Adrenal gland (tissue), 9 donors: ENCODE measurements at regions not wholly inside any gene's neighbourhood (a gene's known extent, or its start where the extent isn't known, plus 50 kb on each side); places are given as distances from the start of the nearest gene placed in this dataset.
"Not testable (repeated sequence)": the region's sequence is repeated elsewhere in the genome, so short reads cannot be mapped to it uniquely, and the experiment has no call there.

Experiments used
- DNase-seq, 7 donors: peaks; one replicate each; pipeline ENCODE4 v3.0.0-alpha.2; 2019 to 2020
- H3K27ac ChIP-seq, 5 donors: fragments of 200-600 bp; sonication (generic) in 4 of 5; 1 replicate in 3 of 5; 2 replicates in 2 of 5; pipeline versions ENCODE4 v1.5.1 to v1.8.0; 2016 to 2020; ENCODE audit warnings: mild to moderate bottlenecking in 1 of 5
- H3K27me3 ChIP-seq: fragments of 200-600 bp; 2 replicates; pipeline ENCODE4 v1.8.0; 2021
- H3K36me3 ChIP-seq, 2 donors: fragments of 200-600 bp; replicated peaks in 1 of 2; 1 replicate in 1 of 2; 2 replicates in 1 of 2; pipeline versions ENCODE4 v1.5.1 to v1.8.0; 2018 to 2022
- H3K4me1 ChIP-seq, 2 donors: fragments of 200-600 bp; replicated peaks in 1 of 2; 1 replicate in 1 of 2; 2 replicates in 1 of 2; pipeline versions ENCODE4 v1.5.1 to v1.8.0; 2018 to 2021
- H3K4me3 ChIP-seq, 4 donors: fragments of 200-600 bp; sonication (generic) in 3 of 4; one replicate each; pipeline ENCODE4 v1.5.1; 2016 to 2018
- H3K9me3 ChIP-seq, 3 donors: fragments of 200-600 bp; sonication (generic) in 1 of 3; replicated peaks in 1 of 3; 1 replicate in 2 of 3; 2 replicates in 1 of 3; pipeline versions ENCODE4 v1.5.1 to v1.8.0; 2016 to 2021
- POLR2A ChIP-seq, 2 donors: fragments of 450-650 bp; IDR thresholded peaks; one replicate each; pipeline ENCODE4 v1.6.1; 2017; ENCODE audit warnings: antibody characterized with exemption in 2 of 2, mild to moderate bottlenecking in 2 of 2, moderate library complexity in 1 of 2
- WGBS, 4 donors: extraction: QIAGEN DNeasy Blood & Tissue Kit in 2 of 4; methylation state at CpG; one replicate each; pipeline versions ENCODE4 v1.1.5 to v1.1.7; 2013 to 2017; 5-methylcytosine and 5-hydroxymethylcytosine counted together
- intact Hi-C, 2 donors: fragments of 100-400 bp; cut with DNase I; formaldehyde crosslinking; loops; one replicate each; pipeline versions ENCODE4 v1.14.1 to v1.15.0; 2022 to 2023
- TF ChIP-seq, protein P1 (sequence below), 6 experiments: fragments of 450-650 bp in 4 of 6; fragments of 200-600 bp in 2 of 6; sonication (generic) in 1 of 6; IDR thresholded peaks; 1 replicate in 5 of 6; 2 replicates in 1 of 6; pipeline versions ENCODE4 v1.5.1 to v1.8.0; 2016 to 2021; ENCODE audit warnings: antibody characterized with exemption in 6 of 6, mild to moderate bottlenecking in 2 of 6, moderate library complexity in 1 of 6
- donor health status: healthy with polysubstance abuse.
- donor health status: Bipolar disorder and iron deficiency.
- donor health status: DM: yes; HTN: yes; CAD: no.
- donor health status: DM: no; HTN: no; CAD: no.
- donor health status: DM: no; HTN: no; CAD: no.

DNA sequence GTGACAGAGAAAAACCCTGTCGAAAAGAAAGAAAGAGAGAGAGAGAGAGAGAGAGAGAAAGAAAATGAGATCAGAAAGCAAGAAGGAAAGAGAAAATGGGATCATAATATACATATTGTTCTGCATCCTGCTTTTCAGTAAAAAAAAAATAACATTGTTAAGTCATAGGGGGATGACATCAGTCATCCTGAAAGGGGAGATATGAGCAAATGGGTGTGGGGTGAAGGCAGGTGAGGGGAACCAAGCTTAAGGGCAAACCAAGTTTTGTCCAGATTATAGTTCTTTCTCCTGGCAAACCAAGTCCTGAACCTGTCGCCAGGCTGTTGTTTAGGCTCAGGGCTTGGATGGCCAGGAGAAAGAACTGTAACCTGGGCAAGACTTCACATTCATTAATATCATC lies 92.6 kb upstream of the TMTC4 start:
- DNase-seq, result no peak
- intact Hi-C loops, result no loop called here
- Histone ChIP-seq H3K27me3 (no peaks in the 10 kb centered on the region), H3K9me3 (no peaks in the 10 kb centered on the region), H3K4me3 (no peak overlapping the region), H3K4me1 (no peaks in the 10 kb centered on the region), H3K36me3 (no peaks in the 10 kb centered on the region), H3K27ac (no peak overlapping the region)
- TF ChIP-seq POLR2A (IDR thresholded peaks at IDR 0.05), result no peak
- TF ChIP-seq, protein P1, sequence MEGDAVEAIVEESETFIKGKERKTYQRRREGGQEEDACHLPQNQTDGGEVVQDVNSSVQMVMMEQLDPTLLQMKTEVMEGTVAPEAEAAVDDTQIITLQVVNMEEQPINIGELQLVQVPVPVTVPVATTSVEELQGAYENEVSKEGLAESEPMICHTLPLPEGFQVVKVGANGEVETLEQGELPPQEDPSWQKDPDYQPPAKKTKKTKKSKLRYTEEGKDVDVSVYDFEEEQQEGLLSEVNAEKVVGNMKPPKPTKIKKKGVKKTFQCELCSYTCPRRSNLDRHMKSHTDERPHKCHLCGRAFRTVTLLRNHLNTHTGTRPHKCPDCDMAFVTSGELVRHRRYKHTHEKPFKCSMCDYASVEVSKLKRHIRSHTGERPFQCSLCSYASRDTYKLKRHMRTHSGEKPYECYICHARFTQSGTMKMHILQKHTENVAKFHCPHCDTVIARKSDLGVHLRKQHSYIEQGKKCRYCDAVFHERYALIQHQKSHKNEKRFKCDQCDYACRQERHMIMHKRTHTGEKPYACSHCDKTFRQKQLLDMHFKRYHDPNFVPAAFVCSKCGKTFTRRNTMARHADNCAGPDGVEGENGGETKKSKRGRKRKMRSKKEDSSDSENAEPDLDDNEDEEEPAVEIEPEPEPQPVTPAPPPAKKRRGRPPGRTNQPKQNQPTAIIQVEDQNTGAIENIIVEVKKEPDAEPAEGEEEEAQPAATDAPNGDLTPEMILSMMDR (IDR thresholded peaks at IDR 0.05), result no peak
- WGBS, 4 donors, result 71 to 77% (median 74%) methylated on average over 2 of the region's 2 CpGs

DNA sequence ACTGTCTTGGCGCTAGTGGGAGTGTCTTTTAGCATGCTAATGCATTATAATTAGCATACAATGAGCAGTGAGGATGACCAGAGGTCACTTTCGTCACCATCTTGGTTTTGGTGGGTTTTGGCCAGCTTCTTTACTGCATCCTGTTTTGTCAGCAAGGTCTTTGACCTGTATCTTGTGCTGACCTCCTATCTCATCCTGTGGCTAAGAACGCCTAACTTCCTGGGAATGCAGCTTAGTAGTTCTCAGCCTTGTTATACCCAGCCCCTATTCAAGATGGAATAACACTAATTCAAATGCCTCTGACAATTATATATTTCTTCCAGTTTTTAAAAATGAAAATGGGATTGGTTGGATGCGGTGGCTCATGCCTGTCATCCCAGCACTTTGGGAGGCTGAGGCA lies 92.0 kb upstream of the TMTC4 start:
- 76 to 84% (median 79%) methylated on average over 4 of the region's 4 CpGs for WGBS, 4 donors

DNA sequence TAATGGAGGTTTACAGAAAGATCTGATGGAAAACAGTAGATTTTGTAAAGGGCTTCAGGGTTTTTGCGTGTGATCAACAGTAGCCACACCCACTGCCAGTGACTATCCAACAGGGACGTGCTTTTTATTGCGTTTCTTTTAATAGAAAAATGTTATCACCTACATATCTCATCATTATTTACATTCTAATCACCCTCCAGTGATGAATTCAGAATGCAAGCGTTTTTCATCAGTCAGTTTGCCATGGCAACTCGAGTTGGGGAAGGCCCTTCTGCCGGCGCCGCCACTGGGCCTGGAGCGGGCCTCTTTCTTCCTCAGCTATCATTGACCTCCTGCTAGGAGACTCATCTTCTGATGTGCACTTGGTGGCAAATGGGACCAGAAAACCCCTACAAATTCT lies 90.3 kb upstream of the TMTC4 start:
- intact Hi-C loops, result no loop called here
- Histone ChIP-seq H3K9me3 (no peaks in the 10 kb centered on the region), H3K36me3 (no peaks in the 10 kb centered on the region), H3K4me3 (no peak overlapping the region), H3K27me3 (no peaks in the 10 kb centered on the region), H3K27ac (no peak overlapping the region), H3K4me1 (no peaks in the 10 kb centered on the region)
- WGBS, 4 donors, result 83 to 90% (median 84%) methylated on average over 9 of the region's 9 CpGs
- TF ChIP-seq POLR2A (IDR thresholded peaks at IDR 0.05), result no peak
- TF ChIP-seq, protein P1 (IDR thresholded peaks at IDR 0.05), result no peak
- no peak for DNase-seq

More for the DNA sequence above, 92.0 kb upstream of the TMTC4 start:
- H3K27me3 ChIP-seq, H3K4me1 ChIP-seq, DNase-seq, H3K27ac ChIP-seq, intact Hi-C loops, H3K4me3 ChIP-seq, H3K9me3 ChIP-seq, H3K36me3 ChIP-seq: not testable (repeated sequence)

DNA sequence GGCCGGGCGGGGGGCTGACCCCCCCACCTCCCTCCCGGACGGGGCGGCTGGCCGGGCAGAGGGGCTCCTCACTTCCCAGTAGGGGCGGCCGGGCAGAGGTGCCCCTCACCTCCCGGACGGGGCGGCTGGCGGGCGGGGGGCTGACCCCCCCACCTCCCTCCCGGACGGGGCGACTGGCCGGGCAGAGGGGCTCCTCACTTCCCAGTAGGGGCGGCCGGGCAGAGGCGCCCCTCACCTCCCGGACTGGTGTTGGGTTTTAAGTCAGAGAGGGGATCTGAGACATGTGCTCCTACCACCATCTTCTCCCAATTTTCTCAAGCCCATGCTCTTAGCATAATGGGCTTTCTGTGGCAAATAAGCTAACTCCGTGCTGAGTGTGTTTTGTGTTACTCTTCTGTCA lies 87.5 kb upstream of the TMTC4 start:
- H3K27ac ChIP-seq, H3K27me3 ChIP-seq, DNase-seq, intact Hi-C loops, H3K9me3 ChIP-seq, H3K36me3 ChIP-seq, H3K4me1 ChIP-seq, H3K4me3 ChIP-seq: not testable (repeated sequence)
- WGBS, 4 donors, result 79 to 97% (median 95%) methylated on average over 1 to 16 of the region's 22 CpGs

DNA sequence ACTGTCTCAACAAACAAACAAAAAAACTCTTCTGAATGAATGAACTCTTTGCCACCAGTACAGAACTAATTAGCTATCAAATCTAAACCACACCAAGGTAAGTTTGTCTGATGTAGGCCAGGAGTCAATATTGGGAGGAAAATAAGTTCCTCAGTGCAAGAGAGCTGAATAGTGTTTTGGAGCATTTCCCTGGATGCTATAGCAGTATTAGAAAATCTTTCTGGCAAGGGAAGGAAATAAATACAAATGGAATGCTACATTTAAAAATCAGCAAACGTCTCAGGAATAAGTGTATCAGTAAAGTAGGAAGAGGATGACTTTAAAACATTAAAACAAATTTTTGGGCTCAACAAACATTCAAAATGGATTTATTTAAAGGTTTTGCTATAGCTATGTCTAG lies 81.3 kb upstream of the TMTC4 start:
- intact Hi-C loops, result no loop called here
- H3K27me3 ChIP-seq, result no peaks in the 10 kb centered on the region
- 52 to 73% (median 61%) methylated on average over 1 of the region's 1 CpG for WGBS, 4 donors
- no peaks in the 10 kb centered on the region for H3K4me1 ChIP-seq
- no peaks in the 10 kb centered on the region for H3K36me3 ChIP-seq
- H3K9me3 ChIP-seq, result no peaks in the 10 kb centered on the region
- DNase-seq, result no peak
- no peak overlapping the region for H3K4me3 ChIP-seq
- TF ChIP-seq, protein P1 (IDR thresholded peaks at IDR 0.05), result no peak
- no peak for TF ChIP-seq POLR2A (IDR thresholded peaks at IDR 0.05)
- H3K27ac ChIP-seq, result no peak overlapping the region
